ENCODE measurements at regions not wholly inside any gene's neighbourhood (a gene's known extent, or its start where the extent isn't known, plus 50 kb on each side); places are given as distances from the start of the nearest gene placed in this dataset.

GRCh38 chr13:85230691-85231093 lies 568.5 kb downstream of the SLITRK6 start:
- Mint-ChIP-seq H3K4me3 (no peak overlapping the region), H3K36me3 (no peaks in the 10 kb centered on the region), H3K4me1 (no peaks in the 10 kb centered on the region), H3K27me3 (no peaks in the 10 kb centered on the region), H3K9me3 (no peaks in the 10 kb centered on the region), H3K27ac (no peak overlapping the region)
- DNase-seq: no peak

- no peak for DNase-seq
- Mint-ChIP-seq H3K27ac (no peak overlapping the region), H3K36me3 (no peaks in the 10 kb centered on the region), H3K4me1 (no peaks in the 10 kb centered on the region), H3K4me3 (no peak overlapping the region), H3K9me3 (no peaks in the 10 kb centered on the region), H3K27me3 (no peaks in the 10 kb centered on the region)
Observed at GRCh38 chr13:85228692-85229091, 570.5 kb downstream of the SLITRK6 start.

- Mint-ChIP-seq H3K4me1 (no peaks in the 10 kb centered on the region), H3K9me3 (no peaks in the 10 kb centered on the region), H3K27ac (no peak overlapping the region), H3K27me3 (no peaks in the 10 kb centered on the region), H3K36me3 (no peaks in the 10 kb centered on the region), H3K4me3 (no peak overlapping the region)
- no peak for DNase-seq
Observed at GRCh38 chr13:85223883-85224656, 575.1 kb downstream of the SLITRK6 start.

GRCh38 chr13:85216576-85216975 lies 582.6 kb downstream of the SLITRK6 start:
- H3K27me3 Mint-ChIP-seq: no peaks in the 10 kb centered on the region
- no peaks in the 10 kb centered on the region for H3K9me3 Mint-ChIP-seq
- no peaks in the 10 kb centered on the region for H3K36me3 Mint-ChIP-seq
- H3K4me3 Mint-ChIP-seq: no peak overlapping the region
- H3K27ac Mint-ChIP-seq: no peak overlapping the region
- H3K4me1 Mint-ChIP-seq: no peaks in the 10 kb centered on the region
- no peak for DNase-seq

DNA sequence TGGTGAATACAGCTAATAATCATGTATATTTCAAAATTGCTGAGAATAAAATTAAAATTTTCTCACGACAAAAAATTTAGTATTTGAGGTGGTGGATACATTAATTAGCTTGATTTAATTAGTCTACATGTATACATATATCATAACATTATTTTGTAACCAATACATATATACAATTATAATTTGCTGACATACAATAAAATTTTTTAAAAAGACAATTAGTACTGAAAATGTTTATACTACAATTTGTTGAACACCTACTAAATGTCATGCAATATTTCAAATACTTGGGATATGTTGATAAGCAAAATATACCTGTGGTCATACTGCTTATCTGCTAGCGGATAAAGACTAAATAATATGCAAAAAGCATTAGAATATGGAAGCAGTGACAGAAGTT lies 586.5 kb downstream of the SLITRK6 start:
- no peak for DNase-seq
- no peaks in the 10 kb centered on the region for H3K36me3 Mint-ChIP-seq
- H3K9me3 Mint-ChIP-seq: peaks cover 2% of the 10 kb centered on the region
- H3K27ac Mint-ChIP-seq: no peak overlapping the region
- H3K4me1 Mint-ChIP-seq: no peaks in the 10 kb centered on the region
- H3K4me3 Mint-ChIP-seq: no peak overlapping the region
- no peaks in the 10 kb centered on the region for H3K27me3 Mint-ChIP-seq

DNA sequence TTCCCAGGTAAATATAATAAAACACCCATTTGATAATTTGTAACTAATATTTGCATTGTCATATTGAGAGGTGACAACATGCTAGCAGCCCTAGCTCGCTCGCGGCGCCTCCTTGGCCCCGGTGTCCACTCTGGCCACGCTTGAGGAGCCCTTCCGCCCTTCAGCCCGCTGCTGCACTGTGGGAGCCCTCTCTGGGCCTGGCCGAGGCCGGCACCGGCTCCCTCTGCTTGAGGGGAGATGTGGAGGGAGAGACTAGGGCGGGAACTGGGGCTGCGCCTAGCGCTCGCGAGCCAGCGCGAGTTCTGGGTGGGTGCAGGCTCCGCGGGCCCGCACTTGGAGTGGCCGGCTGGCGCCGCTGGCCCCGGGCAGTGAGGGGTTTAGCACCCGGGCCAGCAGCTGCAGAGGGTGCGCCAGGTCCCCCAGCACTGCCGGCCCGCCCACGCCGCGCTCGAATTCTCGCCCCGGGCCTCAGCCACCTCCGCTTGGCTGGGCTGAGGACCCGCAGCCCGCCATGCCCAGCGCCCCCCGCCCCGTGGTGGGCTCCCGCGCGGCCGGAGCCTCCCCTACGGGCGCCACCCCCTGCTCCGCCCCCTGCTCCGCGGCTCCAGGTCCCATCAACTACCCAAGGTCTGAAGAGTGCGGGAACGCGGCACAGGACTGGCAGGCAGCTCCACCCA lies 594.4 kb downstream of the SLITRK6 start:
- Mint-ChIP-seq H3K27ac (no peak overlapping the region), H3K36me3 (no peaks in the 10 kb centered on the region), H3K4me1 (no peaks in the 10 kb centered on the region), H3K4me3 (no peak overlapping the region), H3K9me3 (peaks cover 12% of the 10 kb centered on the region), H3K27me3 (no peaks in the 10 kb centered on the region)
- no peak for DNase-seq

GRCh38 chr13:85197431-85197830 lies 601.8 kb downstream of the SLITRK6 start:
- no peak overlapping the region for H3K27ac Mint-ChIP-seq
- no peak for DNase-seq
- H3K9me3 Mint-ChIP-seq: peaks cover 2% of the 10 kb centered on the region
- H3K4me1 Mint-ChIP-seq: no peaks in the 10 kb centered on the region
- H3K4me3 Mint-ChIP-seq: no peak overlapping the region
- no peaks in the 10 kb centered on the region for H3K27me3 Mint-ChIP-seq
- H3K36me3 Mint-ChIP-seq: no peaks in the 10 kb centered on the region

GRCh38 chr13:85194482-85194881 lies 604.7 kb downstream of the SLITRK6 start:
- no peaks in the 10 kb centered on the region for H3K27me3 Mint-ChIP-seq
- no peaks in the 10 kb centered on the region for H3K36me3 Mint-ChIP-seq
- no peaks in the 10 kb centered on the region for H3K4me1 Mint-ChIP-seq
- no peak for DNase-seq
- H3K27ac Mint-ChIP-seq: no peak overlapping the region
- no peaks in the 10 kb centered on the region for H3K9me3 Mint-ChIP-seq
- H3K4me3 Mint-ChIP-seq: no peak overlapping the region

GRCh38 chr13:85191996-85192718 lies 607.1 kb downstream of the SLITRK6 start:
- no peak for DNase-seq
- Mint-ChIP-seq H3K9me3 (no peaks in the 10 kb centered on the region), H3K36me3 (no peaks in the 10 kb centered on the region), H3K4me3 (no peak overlapping the region), H3K4me1 (no peaks in the 10 kb centered on the region), H3K27me3 (no peaks in the 10 kb centered on the region), H3K27ac (no peak overlapping the region)

DNA sequence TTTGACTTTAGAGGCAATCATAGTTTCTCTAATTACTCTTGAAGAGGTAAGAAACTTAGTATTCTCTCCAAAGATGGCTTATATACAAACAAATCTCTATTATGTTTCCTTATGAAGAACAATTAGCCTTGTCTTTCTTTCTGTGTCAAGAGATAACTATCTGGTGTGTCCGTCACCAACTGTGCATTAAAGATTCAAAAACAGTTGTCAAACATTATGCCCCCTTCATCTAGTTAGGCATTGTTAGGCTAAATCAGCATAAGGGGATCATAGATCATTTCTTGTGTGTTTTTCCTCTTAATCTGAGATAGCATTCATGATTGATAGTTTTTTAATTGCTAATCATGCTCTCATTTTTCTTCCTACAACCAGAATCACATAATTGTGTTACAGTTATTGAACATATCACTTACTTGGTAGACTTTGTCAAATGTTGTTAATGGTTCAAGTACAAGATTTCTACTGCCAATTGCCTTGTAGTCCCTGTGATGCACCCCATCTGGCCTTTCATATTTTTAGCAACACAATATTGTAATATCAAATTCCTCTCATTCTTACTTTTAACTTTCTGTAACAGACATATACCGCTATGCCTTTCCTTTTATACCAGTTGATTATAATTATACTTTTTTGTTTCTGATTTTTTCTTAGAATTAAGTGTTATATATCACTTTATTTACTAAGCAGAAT lies 612.7 kb downstream of the SLITRK6 start:
- H3K4me1 Mint-ChIP-seq: no peaks in the 10 kb centered on the region

DNA sequence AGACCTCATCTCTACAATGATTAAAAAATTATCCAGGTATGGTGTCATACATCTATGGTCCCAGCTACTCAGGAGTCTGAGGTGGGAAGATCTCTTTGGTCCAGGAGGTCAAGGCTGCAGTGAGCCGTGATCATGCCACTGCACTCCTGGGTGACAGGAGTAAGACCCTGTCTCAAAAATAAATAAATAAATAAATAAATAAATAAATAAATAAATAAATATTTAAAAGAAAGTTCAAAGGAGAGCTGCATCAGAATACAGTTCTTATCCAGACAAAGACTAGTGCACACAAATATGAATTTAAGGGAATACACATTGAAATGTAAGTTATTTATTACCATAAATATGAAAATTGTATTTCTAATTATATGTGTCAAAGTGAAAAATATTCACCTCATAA lies 624.9 kb downstream of the SLITRK6 start:
- H3K27me3 Mint-ChIP-seq: no peaks in the 10 kb centered on the region
- no peaks in the 10 kb centered on the region for H3K4me1 Mint-ChIP-seq
- no peak overlapping the region for H3K27ac Mint-ChIP-seq
- no peak for DNase-seq
- H3K9me3 Mint-ChIP-seq: peaks cover 3% of the 10 kb centered on the region
- no peak overlapping the region for H3K4me3 Mint-ChIP-seq
- H3K36me3 Mint-ChIP-seq: no peaks in the 10 kb centered on the region

More for the DNA sequence above, 612.7 kb downstream of the SLITRK6 start:
- no peak overlapping the region for H3K4me3 Mint-ChIP-seq
- H3K27ac Mint-ChIP-seq: no peak overlapping the region
- no peaks in the 10 kb centered on the region for H3K36me3 Mint-ChIP-seq
- DNase-seq: no peak
- peaks cover 2% of the 10 kb centered on the region for H3K9me3 Mint-ChIP-seq
- no peaks in the 10 kb centered on the region for H3K27me3 Mint-ChIP-seq

- no peak for DNase-seq
- no peaks in the 10 kb centered on the region for H3K9me3 Mint-ChIP-seq
- H3K27me3 Mint-ChIP-seq: no peaks in the 10 kb centered on the region
- H3K4me1 Mint-ChIP-seq: no peaks in the 10 kb centered on the region
- H3K4me3 Mint-ChIP-seq: no peak overlapping the region
- no peak overlapping the region for H3K27ac Mint-ChIP-seq
- H3K36me3 Mint-ChIP-seq: no peaks in the 10 kb centered on the region
Observed at GRCh38 chr13:85170372-85170771, 628.8 kb downstream of the SLITRK6 start.

DNA sequence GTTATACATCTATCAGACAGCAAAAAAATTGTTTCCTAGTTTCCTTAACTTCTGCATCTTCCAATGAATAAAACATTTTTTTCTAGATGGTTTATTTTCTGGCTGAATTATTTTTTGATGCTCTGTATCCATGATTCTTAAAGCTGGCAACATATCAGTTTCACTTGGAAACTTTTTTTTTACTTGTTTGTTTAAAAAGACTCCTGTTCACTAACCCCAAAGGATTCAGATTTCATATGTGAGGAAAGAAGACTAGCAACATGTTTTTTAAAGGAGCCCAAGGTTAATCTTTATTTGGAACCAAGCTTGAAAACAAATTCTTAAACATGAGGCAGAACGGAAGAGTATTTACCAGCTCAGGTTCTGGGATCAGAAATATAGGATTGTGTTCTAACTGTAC lies 632.3 kb downstream of the SLITRK6 start:
- no peaks in the 10 kb centered on the region for H3K27me3 Mint-ChIP-seq

GRCh38 chr13:85163063-85163462 lies 636.2 kb downstream of the SLITRK6 start:
- no peaks in the 10 kb centered on the region for H3K9me3 Mint-ChIP-seq
- no peaks in the 10 kb centered on the region for H3K27me3 Mint-ChIP-seq
- H3K4me3 Mint-ChIP-seq: no peak overlapping the region
- H3K4me1 Mint-ChIP-seq: no peaks in the 10 kb centered on the region
- H3K27ac Mint-ChIP-seq: no peak overlapping the region
- no peaks in the 10 kb centered on the region for H3K36me3 Mint-ChIP-seq
- no peak for DNase-seq

More for the DNA sequence above, 632.3 kb downstream of the SLITRK6 start:
- Mint-ChIP-seq H3K27ac (no peak overlapping the region), H3K9me3 (no peaks in the 10 kb centered on the region), H3K4me3 (no peak overlapping the region), H3K4me1 (no peaks in the 10 kb centered on the region), H3K36me3 (no peaks in the 10 kb centered on the region)
- no peak for DNase-seq

GRCh38 chr13:85148009-85148408 lies 651.2 kb downstream of the SLITRK6 start:
- Mint-ChIP-seq H3K36me3 (no peaks in the 10 kb centered on the region), H3K27me3 (no peaks in the 10 kb centered on the region), H3K4me1 (no peaks in the 10 kb centered on the region), H3K4me3 (no peak overlapping the region), H3K9me3 (no peaks in the 10 kb centered on the region), H3K27ac (no peak overlapping the region)
- no peak for DNase-seq

Data from activated naive CD8-positive, alpha-beta T cell treated with anti-CD3 and anti-CD28 coated beads for 36 hours (primary cell).